ENCODE measurements at regions not wholly inside any gene's neighbourhood (a gene's known extent, or its start where the extent isn't known, plus 50 kb on each side); places are given as distances from the start of the nearest gene placed in this dataset.

GRCh38 chr2:168356477-168356835 is 99.6 kb upstream of the CERS6 start:
- no peak for TF ChIP-seq CTCF (IDR thresholded peaks at IDR 0.05; ENCODE audit: borderline replicate concordance, extremely low read depth, insufficient read depth)
- Histone ChIP-seq H3K9ac (ENCODE audit: low read length in 3 of 3) (no peak overlapping the region), H3K36me3 (ENCODE audit: control insufficient read depth in 2 of 3, insufficient read depth in 3 of 3, low read length in 3 of 3) (no peaks in the 10 kb centered on the region), H3K9me3 (ENCODE audit: control insufficient read depth in 2 of 3, insufficient read depth in 1 of 3, low read length in 3 of 3) (peaks cover 0 to 6% (median 0%) of the 10 kb centered on the region in 3 donors), H3K4me3 (ENCODE audit: low read length in 3 of 3) (no peak overlapping the region), H3K27me3 (ENCODE audit: control insufficient read depth, insufficient read depth, low read length) (no peaks in the 10 kb centered on the region), H3K27ac (ENCODE audit: low read depth in 2 of 2, low read length in 2 of 2) (no peak overlapping the region), H3K4me1 (ENCODE audit: control insufficient read depth in 2 of 3, insufficient read depth in 2 of 3, low read depth in 1 of 3, low read length in 3 of 3) (no peaks in the 10 kb centered on the region)
- DNase-seq: no peak
- FAIRE-seq: no peak
- intact Hi-C loops (cut with DNase I): no loop called here

DNA sequence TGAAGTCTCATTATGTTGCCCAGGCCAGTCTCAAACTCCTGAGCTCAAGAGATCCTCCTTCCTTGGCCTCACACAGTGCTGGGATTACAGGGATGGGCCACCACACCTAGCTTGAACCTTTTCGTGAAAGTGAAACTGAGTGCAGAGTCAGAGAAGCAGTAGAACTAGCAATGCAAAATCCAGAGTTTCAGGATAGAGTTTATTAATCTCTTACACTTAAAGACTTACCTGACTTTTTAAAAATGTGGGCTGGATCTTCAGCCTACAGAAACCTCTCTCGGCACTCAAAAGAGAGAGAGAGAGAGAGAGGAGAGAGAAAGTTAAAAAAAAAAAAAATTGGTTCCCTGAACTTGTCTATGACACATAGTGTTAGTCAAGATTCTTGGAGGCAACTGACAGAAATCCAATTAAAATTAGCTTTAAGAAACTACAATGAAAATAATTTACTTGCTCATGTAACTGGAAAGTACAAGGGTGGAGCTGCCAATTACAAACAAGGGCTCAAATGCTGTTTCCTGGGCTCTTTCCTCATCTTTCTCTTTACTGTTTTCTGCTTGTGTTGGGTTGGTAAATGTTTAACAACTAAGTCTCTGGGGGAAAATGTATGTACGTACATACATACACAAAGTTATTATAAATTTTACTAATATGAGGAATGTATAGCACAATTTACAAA is 98.1 kb upstream of the CERS6 start:
- no peaks in the 10 kb centered on the region for H3K27me3 ChIP-seq (ENCODE audit: control insufficient read depth, insufficient read depth, low read length)
- H3K27ac ChIP-seq (ENCODE audit: low read depth in 2 of 2, low read length in 2 of 2): no peak overlapping the region
- peaks cover 0 to 4% (median 0%) of the 10 kb centered on the region in 3 donors for H3K9me3 ChIP-seq (ENCODE audit: control insufficient read depth in 2 of 3, insufficient read depth in 1 of 3, low read length in 3 of 3)
- FAIRE-seq (no peak), DNase-seq (no peak)
- H3K9ac ChIP-seq (ENCODE audit: low read length in 3 of 3): no peak overlapping the region
- no peaks in the 10 kb centered on the region for H3K36me3 ChIP-seq (ENCODE audit: control insufficient read depth in 2 of 3, insufficient read depth in 3 of 3, low read length in 3 of 3)
- H3K4me3 ChIP-seq (ENCODE audit: low read length in 3 of 3): no peak overlapping the region
- no peaks in the 10 kb centered on the region for H3K4me1 ChIP-seq (ENCODE audit: control insufficient read depth in 2 of 3, insufficient read depth in 2 of 3, low read depth in 1 of 3, low read length in 3 of 3)
- intact Hi-C loops (cut with DNase I): no loop called here
- no peak for TF ChIP-seq CTCF (IDR thresholded peaks at IDR 0.05; ENCODE audit: borderline replicate concordance, extremely low read depth, insufficient read depth)

DNA sequence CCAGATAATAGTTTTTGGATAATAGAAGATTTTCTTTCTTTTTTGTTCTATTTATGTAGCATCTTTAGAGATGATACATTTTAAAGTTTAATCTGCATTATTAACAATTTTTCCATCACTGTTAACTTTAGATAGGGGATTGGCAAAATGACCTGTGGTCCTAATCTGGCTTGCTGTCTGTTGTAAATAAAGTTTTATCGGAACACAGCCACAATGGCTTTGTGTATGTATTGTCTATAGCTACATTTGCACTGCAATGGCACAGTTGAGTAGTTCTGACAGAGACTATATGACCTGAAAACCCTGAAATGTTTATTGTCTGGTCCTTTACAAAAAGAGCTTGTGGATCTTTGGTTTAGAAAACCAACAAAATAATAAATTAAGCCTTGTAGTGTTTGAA is 97.0 kb upstream of the CERS6 start:
- FAIRE-seq: no peak
- Histone ChIP-seq H3K36me3 (ENCODE audit: control insufficient read depth in 2 of 3, insufficient read depth in 3 of 3, low read length in 3 of 3) (no peaks in the 10 kb centered on the region), H3K9me3 (ENCODE audit: control insufficient read depth in 2 of 3, insufficient read depth in 1 of 3, low read length in 3 of 3) (no peaks in the 10 kb centered on the region), H3K27me3 (ENCODE audit: control insufficient read depth, insufficient read depth, low read length) (no peaks in the 10 kb centered on the region), H3K4me3 (ENCODE audit: low read length in 3 of 3) (no peak overlapping the region), H3K4me1 (ENCODE audit: control insufficient read depth in 2 of 3, insufficient read depth in 2 of 3, low read depth in 1 of 3, low read length in 3 of 3) (no peaks in the 10 kb centered on the region), H3K27ac (ENCODE audit: low read depth in 2 of 2, low read length in 2 of 2) (no peak overlapping the region), H3K9ac (ENCODE audit: low read length in 3 of 3) (no peak overlapping the region)
- TF ChIP-seq CTCF (IDR thresholded peaks at IDR 0.05; ENCODE audit: borderline replicate concordance, extremely low read depth, insufficient read depth): no peak
- no peak for DNase-seq
- intact Hi-C loops (cut with DNase I): no loop called here
